HG02642 (cell line): ENCODE measurements at regions not wholly inside any gene's neighbourhood (a gene's known extent, or its start where the extent isn't known, plus 50 kb on each side); places are given as distances from the start of the nearest gene placed in this dataset.

ENCODE experiments used
- ATAC-seq: cut with Tn5 transposase; IDR thresholded peaks from one replicate; pipeline ENCODE4 v1.9.1; 2021; ENCODE audit warnings: mild to moderate bottlenecking; ENCODE audit not compliant: unreplicated experiment, poor library complexity

GRCh38 chr2:145043399-145043834, 523.5 kb upstream of the ZEB2 start:
- ATAC-seq: no peak

GRCh38 chr2:145041706-145042105, 521.8 kb upstream of the ZEB2 start:
- no peak for ATAC-seq

GRCh38 chr2:145040433-145040832, 520.5 kb upstream of the ZEB2 start:
- ATAC-seq: no peak

- ATAC-seq: no peak
These were observed 518.2 kb upstream of the ZEB2 start for GRCh38 chr2:145038041-145038525.

GRCh38 chr2:145036421-145037011, 516.6 kb upstream of the ZEB2 start:
- ATAC-seq: no peak

GRCh38 chr2:145034511-145034910, 514.6 kb upstream of the ZEB2 start:
- no peak for ATAC-seq

- ATAC-seq: no peak
These were observed 513.5 kb upstream of the ZEB2 start for GRCh38 chr2:145033438-145033837.

GRCh38 chr2:145032791-145033190, 512.9 kb upstream of the ZEB2 start:
- no peak for ATAC-seq

- ATAC-seq: no peak
These were observed 510.0 kb upstream of the ZEB2 start for GRCh38 chr2:145029873-145030272.

- ATAC-seq: no peak
These were observed 509.2 kb upstream of the ZEB2 start for GRCh38 chr2:145029081-145029480.

- ATAC-seq: no peak
These were observed 508.4 kb upstream of the ZEB2 start for GRCh38 chr2:145028101-145028920.

- ATAC-seq: no peak
These were observed 506.8 kb upstream of the ZEB2 start for GRCh38 chr2:145026456-145027455.

- ATAC-seq: no peak
These were observed 505.5 kb upstream of the ZEB2 start for GRCh38 chr2:145025382-145025781.

GRCh38 chr2:145023334-145023934, 503.5 kb upstream of the ZEB2 start:
- no peak for ATAC-seq

GRCh38 chr2:145022666-145023333, 502.9 kb upstream of the ZEB2 start:
- ATAC-seq: no peak

GRCh38 chr2:145021962-145022665, 502.2 kb upstream of the ZEB2 start:
- no peak for ATAC-seq

GRCh38 chr2:145020694-145021093, 500.8 kb upstream of the ZEB2 start:
- ATAC-seq: no peak

- ATAC-seq: no peak
These were observed 500.2 kb upstream of the ZEB2 start for GRCh38 chr2:145020139-145020538.

GRCh38 chr2:145018502-145018901, 498.6 kb upstream of the ZEB2 start:
- no peak for ATAC-seq
